Stimulated activated naive CD8-positive, alpha-beta T cell treated with anti-CD3 and anti-CD28 coated beads, Interleukin-15, amount 100 ng/mL, for 72 hours (primary cell): ENCODE measurements at regions not wholly inside any gene's neighbourhood (a gene's known extent, or its start where the extent isn't known, plus 50 kb on each side); places are given as distances from the start of the nearest gene placed in this dataset.
A peak's percentile ranks its signal among the peaks of the same experiment; 100 is the strongest.

Source experiments
- ATAC-seq: fragments of 150-1000 bp; cut with Tn5 transposase; 2 replicates; pipeline ENCODE4 v1.10.0; 2021; ENCODE audit warnings: mild to moderate bottlenecking, moderate library complexity
- DNase-seq, 2 donors: peaks; one replicate each; pipeline ENCODE4 v3.0.0; 2021 to 2022
- H3K27ac Mint-ChIP-seq, 2 donors: one replicate each; pipeline ENCODE4 v1.8.0; 2022; ENCODE audit warnings: mild to moderate bottlenecking in 2 of 2, mixed read lengths in 2 of 2, moderate library complexity in 2 of 2
- H3K27me3 Mint-ChIP-seq: one replicate; pipeline ENCODE4 v1.8.0; 2022; ENCODE audit warnings: mixed read lengths
- H3K4me1 Mint-ChIP-seq: one replicate; pipeline ENCODE4 v1.8.0; 2022; ENCODE audit warnings: mild to moderate bottlenecking, mixed read lengths
- H3K4me3 Mint-ChIP-seq, 2 donors: one replicate each; pipeline ENCODE4 v1.8.0; 2022; ENCODE audit warnings: mild to moderate bottlenecking in 2 of 2, mixed read lengths in 2 of 2, moderate library complexity in 1 of 2
- H3K9me3 Mint-ChIP-seq, 2 donors: one replicate each; pipeline ENCODE4 v1.8.0; 2022; ENCODE audit warnings: mixed read lengths in 2 of 2

- Mint-ChIP-seq H3K27ac (no peak overlapping the region), H3K27me3 (peaks cover 8% of the 10 kb centered on the region), H3K4me3 (no peak overlapping the region), H3K9me3 (peaks cover 19 to 21% of the 10 kb centered on the region in 2 donors), H3K4me1 (peaks cover 29% of the 10 kb centered on the region)
- ATAC-seq (no peak), DNase-seq (no peak)
These were observed 63.6 kb upstream of the JAK2 start for GRCh38 chr9:4921449-4921848.

GRCh38 chr9:4922101-4922500, 63.0 kb upstream of the JAK2 start:
- Mint-ChIP-seq H3K9me3 (peaks cover 19 to 21% of the 10 kb centered on the region in 2 donors), H3K27me3 (peaks cover 8% of the 10 kb centered on the region), H3K27ac (no peak overlapping the region), H3K4me3 (no peak overlapping the region), H3K4me1 (peaks cover 36% of the 10 kb centered on the region)
- DNase-seq (no peak), ATAC-seq (no peak)

- H3K4me3 Mint-ChIP-seq = no peak overlapping the region
- peaks cover 42% of the 10 kb centered on the region for H3K4me1 Mint-ChIP-seq
- peaks cover 7% of the 10 kb centered on the region for H3K27me3 Mint-ChIP-seq
- DNase-seq (no peak), ATAC-seq (no peak)
- H3K9me3 Mint-ChIP-seq = peaks cover 17 to 18% of the 10 kb centered on the region in 2 donors
- H3K27ac Mint-ChIP-seq = no peak overlapping the region
These were observed 62.3 kb upstream of the JAK2 start for GRCh38 chr9:4922730-4923129.

GRCh38 chr9:4923141-4923540, 61.9 kb upstream of the JAK2 start:
- Mint-ChIP-seq H3K27ac (no peak overlapping the region), H3K27me3 (peaks cover 3% of the 10 kb centered on the region), H3K9me3 (peaks cover 13% of the 10 kb centered on the region in 2 donors), H3K4me1 (peaks cover 42% of the 10 kb centered on the region), H3K4me3 (no peak overlapping the region)
- ATAC-seq (no peak), DNase-seq (no peak)

- DNase-seq (peak in 1 of 2 donors; percentile 20), ATAC-seq (peak; percentile 78)
- Mint-ChIP-seq H3K9me3 (peaks cover 9 to 12% of the 10 kb centered on the region in 2 donors), H3K4me3 (peak overlapping the region in 1 of 2 donors; percentile 10), H3K27me3 (no peaks in the 10 kb centered on the region), H3K27ac (peak overlapping the region; percentile 51 to 95), H3K4me1 (peaks cover 42% of the 10 kb centered on the region)
These were observed 61.2 kb upstream of the JAK2 start for GRCh38 chr9:4923580-4924544.

- Mint-ChIP-seq H3K4me3 (no peak overlapping the region), H3K4me1 (peaks cover 46% of the 10 kb centered on the region), H3K27ac (no peak overlapping the region), H3K9me3 (peaks cover 0 to 6% of the 10 kb centered on the region in 2 donors), H3K27me3 (no peaks in the 10 kb centered on the region)
- DNase-seq = no peak
- no peak for ATAC-seq
These were observed 58.8 kb upstream of the JAK2 start for GRCh38 chr9:4926239-4926638.

GRCh38 chr9:4927043-4927471, 58.0 kb upstream of the JAK2 start:
- Mint-ChIP-seq H3K4me3 (no peak overlapping the region), H3K9me3 (peaks cover 0 to 4% of the 10 kb centered on the region in 2 donors), H3K27me3 (no peaks in the 10 kb centered on the region), H3K4me1 (peaks cover 46% of the 10 kb centered on the region), H3K27ac (no peak overlapping the region)
- no peak for ATAC-seq
- no peak for DNase-seq

GRCh38 chr9:4927701-4928100, 57.4 kb upstream of the JAK2 start:
- ATAC-seq (no peak), DNase-seq (no peak)
- H3K4me3 Mint-ChIP-seq = no peak overlapping the region
- H3K9me3 Mint-ChIP-seq = peaks cover 0 to 4% of the 10 kb centered on the region in 2 donors
- no peak overlapping the region for H3K27ac Mint-ChIP-seq
- peaks cover 46% of the 10 kb centered on the region for H3K4me1 Mint-ChIP-seq
- H3K27me3 Mint-ChIP-seq = no peaks in the 10 kb centered on the region

- no peak for DNase-seq
- H3K27ac Mint-ChIP-seq = no peak overlapping the region
- H3K4me3 Mint-ChIP-seq = no peak overlapping the region
- ATAC-seq = no peak
- peaks cover 0 to 4% of the 10 kb centered on the region in 2 donors for H3K9me3 Mint-ChIP-seq
- no peaks in the 10 kb centered on the region for H3K27me3 Mint-ChIP-seq
- H3K4me1 Mint-ChIP-seq = peaks cover 28% of the 10 kb centered on the region
These were observed 55.2 kb upstream of the JAK2 start for GRCh38 chr9:4929917-4930316.

GRCh38 chr9:4932681-4933080, 52.4 kb upstream of the JAK2 start:
- ATAC-seq (no peak), DNase-seq (no peak)
- Mint-ChIP-seq H3K27ac (no peak overlapping the region), H3K9me3 (peaks cover 0 to 4% of the 10 kb centered on the region in 2 donors), H3K4me1 (peaks cover 32% of the 10 kb centered on the region), H3K4me3 (no peak overlapping the region), H3K27me3 (no peaks in the 10 kb centered on the region)

GRCh38 chr9:4933177-4933576, 51.9 kb upstream of the JAK2 start:
- Mint-ChIP-seq H3K4me1 (peaks cover 37% of the 10 kb centered on the region), H3K9me3 (peaks cover 0 to 4% of the 10 kb centered on the region in 2 donors), H3K4me3 (no peak overlapping the region), H3K27me3 (no peaks in the 10 kb centered on the region), H3K27ac (peak overlapping the region in 1 of 2 donors; percentile 42)
- ATAC-seq = no peak
- DNase-seq = no peak

- ATAC-seq (no peak), DNase-seq (no peak)
- Mint-ChIP-seq H3K27ac (no peak overlapping the region), H3K27me3 (no peaks in the 10 kb centered on the region), H3K4me1 (peaks cover 44% of the 10 kb centered on the region), H3K4me3 (no peak overlapping the region), H3K9me3 (peaks cover 0 to 4% of the 10 kb centered on the region in 2 donors)
These were observed 51.2 kb upstream of the JAK2 start for GRCh38 chr9:4933861-4934260.

- peaks cover 53% of the 10 kb centered on the region for H3K4me1 Mint-ChIP-seq
- ATAC-seq = no peak
- no peak overlapping the region for H3K27ac Mint-ChIP-seq
- DNase-seq = no peak
- H3K9me3 Mint-ChIP-seq = peaks cover 0 to 4% of the 10 kb centered on the region in 2 donors
- H3K4me3 Mint-ChIP-seq = no peak overlapping the region
- H3K27me3 Mint-ChIP-seq = no peaks in the 10 kb centered on the region
These were observed 49.9 kb upstream of the JAK2 start for GRCh38 chr9:4935001-4935672.
